ENCODE measurements at regions not wholly inside any gene's neighbourhood (a gene's known extent, or its start where the extent isn't known, plus 50 kb on each side); places are given as distances from the start of the nearest gene placed in this dataset.
"Not testable (repeated sequence)": the region's sequence is repeated elsewhere in the genome, so short reads cannot be mapped to it uniquely, and the experiment has no call there.

DNA sequence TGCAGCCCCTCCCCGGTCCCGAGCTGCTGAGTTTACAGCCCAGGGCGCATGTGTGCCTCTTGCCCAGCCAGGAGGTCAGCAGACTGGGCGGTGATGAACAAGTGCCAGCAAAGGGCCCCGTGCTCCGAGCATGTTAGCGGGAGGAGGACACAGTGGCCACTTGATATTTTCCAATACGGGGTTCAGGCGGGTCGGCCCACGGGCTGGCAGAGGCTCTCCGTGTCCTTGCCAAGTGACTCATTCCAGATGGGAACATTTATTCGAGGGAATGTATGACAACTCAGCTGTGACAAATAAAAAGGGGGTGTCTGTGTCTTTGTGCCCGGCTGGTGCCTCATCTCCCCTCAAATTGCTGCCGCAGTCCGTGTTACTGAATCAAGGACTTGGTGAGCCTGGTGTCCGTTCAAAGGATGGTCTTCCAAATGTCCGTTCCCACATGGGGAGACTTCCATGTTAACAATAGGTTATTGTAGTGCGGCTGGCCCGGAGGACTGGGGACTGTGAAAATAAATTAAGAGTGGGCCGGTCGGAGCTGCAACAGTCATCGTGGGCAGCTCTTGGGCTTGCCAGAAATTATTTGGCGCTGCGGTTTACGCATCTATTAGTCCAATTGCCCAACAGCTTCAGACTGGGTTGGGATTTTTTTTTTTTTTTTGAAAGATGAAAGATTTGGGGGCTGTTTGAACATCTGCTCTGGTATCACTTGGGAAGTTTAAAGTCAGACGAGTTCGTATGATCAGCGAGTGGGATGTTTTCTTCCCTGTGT lies 174.0 kb upstream of the CIBAR2 start:
- no peak overlapping the region for H3K4me3 Mint-ChIP-seq
- ATAC-seq (ENCODE audit: low read depth in 2 of 2) (no peak), DNase-seq (no peak)
- H3K36me3 Mint-ChIP-seq, result no peaks in the 10 kb centered on the region
- peaks cover 0 to 23% (median 7%) of the 10 kb centered on the region in 3 donors for H3K27me3 Mint-ChIP-seq
- no peaks in the 10 kb centered on the region for H3K9me3 Mint-ChIP-seq
- no peaks in the 10 kb centered on the region for H3K4me1 Mint-ChIP-seq
- H3K27ac Mint-ChIP-seq, result no peak overlapping the region

DNA sequence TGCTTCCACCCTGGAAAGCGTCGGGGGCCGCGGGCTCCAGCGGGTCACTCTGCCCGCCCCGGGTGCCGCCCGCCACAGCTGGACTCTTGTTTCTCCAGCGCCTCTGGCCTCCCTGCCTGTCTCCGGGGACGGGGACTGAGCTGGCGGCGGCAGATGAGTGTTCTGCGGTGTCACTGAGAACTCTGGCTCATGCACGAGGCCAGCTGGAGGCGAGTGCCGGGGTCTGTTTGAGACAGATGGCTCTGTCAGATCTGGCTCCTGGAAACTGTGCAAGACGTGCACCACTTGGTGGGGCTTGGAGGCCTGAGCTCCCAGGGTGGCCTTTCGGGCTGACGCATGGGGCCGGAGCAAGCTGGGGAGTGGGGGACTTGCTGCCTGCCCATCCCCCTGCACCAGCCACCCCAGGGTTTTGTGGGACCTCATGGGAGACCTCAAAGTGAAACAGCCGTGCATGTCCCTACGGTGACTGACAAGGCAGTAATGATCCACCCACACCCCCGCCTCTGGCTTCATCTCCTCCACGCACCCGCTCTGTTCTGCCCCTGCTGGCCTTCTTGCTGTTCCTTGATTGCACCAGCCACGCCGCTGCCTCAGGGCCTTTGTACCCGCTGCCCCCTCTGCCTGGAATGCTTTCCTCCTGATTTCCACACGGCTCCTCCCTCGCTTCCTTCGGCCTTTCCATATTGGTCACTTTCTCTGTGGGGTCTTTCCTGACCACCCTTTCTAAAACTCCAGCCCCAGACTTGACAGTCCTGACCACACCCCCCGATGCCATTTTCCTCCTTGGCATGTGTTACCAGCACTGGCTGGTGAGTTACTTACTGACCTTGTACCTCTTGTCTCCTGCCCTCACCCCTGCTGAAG lies 174.9 kb upstream of the CIBAR2 start:
- Mint-ChIP-seq H3K27me3 (peaks cover 0 to 23% (median 7%) of the 10 kb centered on the region in 3 donors), H3K4me1 (no peaks in the 10 kb centered on the region), H3K4me3 (no peak overlapping the region), H3K9me3 (no peaks in the 10 kb centered on the region), H3K27ac (peak overlapping the region in 1 of 6 donors; percentile 47), H3K36me3 (no peaks in the 10 kb centered on the region)
- ATAC-seq (ENCODE audit: low read depth in 2 of 2) (no peak), DNase-seq (no peak)

DNA sequence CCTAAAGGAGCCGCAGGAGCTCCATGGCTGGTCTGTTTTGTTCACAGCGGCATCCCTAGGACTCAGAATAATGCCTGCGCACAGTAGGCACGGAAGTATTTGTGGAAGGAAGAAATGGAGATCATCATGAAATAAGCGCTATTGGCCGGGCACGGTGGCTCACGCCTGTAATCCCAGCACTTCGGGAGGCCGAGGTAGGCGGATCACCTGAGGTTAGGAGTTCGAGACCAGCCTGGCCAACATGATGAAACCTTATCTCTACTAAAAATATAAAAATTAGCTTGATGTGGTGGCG lies 175.5 kb upstream of the CIBAR2 start:
- not testable (repeated sequence) for H3K4me3 Mint-ChIP-seq; H3K36me3 Mint-ChIP-seq; ATAC-seq (ENCODE audit: low read depth in 2 of 2); DNase-seq; H3K9me3 Mint-ChIP-seq; H3K4me1 Mint-ChIP-seq; H3K27ac Mint-ChIP-seq
- peaks cover 0 to 23% (median 7%) of the 10 kb centered on the region in 3 donors for H3K27me3 Mint-ChIP-seq

DNA sequence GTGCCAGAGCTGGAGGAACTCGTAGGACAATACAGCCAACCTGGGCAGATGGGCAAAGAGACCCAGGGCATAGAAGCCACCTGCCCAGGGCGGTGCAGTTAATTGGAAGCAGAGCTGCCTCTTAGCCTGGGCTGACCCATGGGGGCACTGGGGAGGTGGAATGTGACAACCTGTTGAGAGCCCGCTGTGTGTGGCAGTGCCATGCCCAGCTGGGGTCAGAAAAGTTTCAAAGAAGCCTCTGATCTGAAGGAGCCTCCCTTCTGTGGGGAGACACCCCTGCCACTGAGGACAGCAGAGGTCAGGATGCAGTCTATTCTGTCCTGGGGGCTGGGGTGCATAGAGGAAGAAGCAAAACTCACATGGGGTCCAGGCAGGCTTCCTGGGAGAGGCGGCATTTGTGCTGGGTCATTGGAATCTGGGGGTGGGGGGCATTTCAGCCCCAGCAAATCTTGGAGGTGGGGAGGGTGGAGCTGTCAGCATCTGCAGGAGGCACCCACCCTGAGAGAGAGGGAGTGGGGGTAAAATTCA lies 176.1 kb upstream of the CIBAR2 start:
- DNase-seq, result no peak
- Mint-ChIP-seq H3K4me3 (no peak overlapping the region), H3K27ac (peak overlapping the region in 1 of 6 donors; percentile 27), H3K9me3 (no peaks in the 10 kb centered on the region), H3K36me3 (no peaks in the 10 kb centered on the region), H3K27me3 (peaks cover 0 to 23% (median 7%) of the 10 kb centered on the region in 3 donors), H3K4me1 (no peaks in the 10 kb centered on the region)
- no peak for ATAC-seq (ENCODE audit: low read depth in 2 of 2)

DNA sequence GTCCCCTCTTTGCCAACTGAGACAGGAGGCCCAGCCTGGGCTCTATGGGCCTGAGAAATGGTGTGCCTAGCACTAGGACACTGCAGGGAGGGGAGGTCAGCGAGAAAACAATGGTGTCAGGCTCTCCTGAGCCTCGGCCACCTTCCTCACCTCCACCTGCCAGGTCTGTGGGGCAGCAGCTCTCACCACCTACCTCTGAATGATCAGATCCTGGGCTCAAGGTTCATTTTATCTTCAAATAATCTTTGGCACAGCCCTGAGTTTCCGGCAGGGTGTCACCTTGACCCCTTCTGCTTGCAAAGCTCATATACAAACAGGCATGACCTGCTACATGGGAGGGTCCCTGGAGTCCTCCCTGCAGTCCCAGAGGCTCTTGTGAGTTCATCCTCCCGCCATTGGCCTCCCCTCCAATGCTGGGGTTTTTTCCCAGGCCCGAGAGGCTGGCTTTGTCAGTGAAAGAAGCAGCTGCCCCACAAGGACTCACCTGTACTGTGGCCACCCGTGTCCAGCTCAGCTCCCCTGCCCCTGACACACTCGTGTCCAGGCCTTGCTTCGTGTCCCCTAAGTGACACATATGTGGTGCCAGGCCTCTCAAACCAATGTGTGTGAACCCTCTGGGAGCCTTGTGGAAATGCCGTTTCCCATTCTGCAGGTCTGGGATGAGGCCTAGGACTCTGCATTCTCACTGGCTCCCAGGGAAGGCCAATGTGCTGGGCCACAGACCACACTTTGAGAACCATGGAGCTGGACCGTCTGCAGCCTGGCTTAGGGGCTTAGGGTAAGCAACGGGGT lies 176.8 kb upstream of the CIBAR2 start:
- DNase-seq (no peak), ATAC-seq (ENCODE audit: low read depth in 2 of 2) (no peak)
- no peaks in the 10 kb centered on the region for H3K36me3 Mint-ChIP-seq
- H3K4me1 Mint-ChIP-seq, result no peaks in the 10 kb centered on the region
- H3K4me3 Mint-ChIP-seq, result peak overlapping the region in 1 of 8 donors; percentile 47
- H3K27ac Mint-ChIP-seq, result peak overlapping the region in 2 of 6 donors; percentile 10 to 41
- H3K9me3 Mint-ChIP-seq, result no peaks in the 10 kb centered on the region
- H3K27me3 Mint-ChIP-seq, result peaks cover 0 to 23% (median 7%) of the 10 kb centered on the region in 3 donors

DNA sequence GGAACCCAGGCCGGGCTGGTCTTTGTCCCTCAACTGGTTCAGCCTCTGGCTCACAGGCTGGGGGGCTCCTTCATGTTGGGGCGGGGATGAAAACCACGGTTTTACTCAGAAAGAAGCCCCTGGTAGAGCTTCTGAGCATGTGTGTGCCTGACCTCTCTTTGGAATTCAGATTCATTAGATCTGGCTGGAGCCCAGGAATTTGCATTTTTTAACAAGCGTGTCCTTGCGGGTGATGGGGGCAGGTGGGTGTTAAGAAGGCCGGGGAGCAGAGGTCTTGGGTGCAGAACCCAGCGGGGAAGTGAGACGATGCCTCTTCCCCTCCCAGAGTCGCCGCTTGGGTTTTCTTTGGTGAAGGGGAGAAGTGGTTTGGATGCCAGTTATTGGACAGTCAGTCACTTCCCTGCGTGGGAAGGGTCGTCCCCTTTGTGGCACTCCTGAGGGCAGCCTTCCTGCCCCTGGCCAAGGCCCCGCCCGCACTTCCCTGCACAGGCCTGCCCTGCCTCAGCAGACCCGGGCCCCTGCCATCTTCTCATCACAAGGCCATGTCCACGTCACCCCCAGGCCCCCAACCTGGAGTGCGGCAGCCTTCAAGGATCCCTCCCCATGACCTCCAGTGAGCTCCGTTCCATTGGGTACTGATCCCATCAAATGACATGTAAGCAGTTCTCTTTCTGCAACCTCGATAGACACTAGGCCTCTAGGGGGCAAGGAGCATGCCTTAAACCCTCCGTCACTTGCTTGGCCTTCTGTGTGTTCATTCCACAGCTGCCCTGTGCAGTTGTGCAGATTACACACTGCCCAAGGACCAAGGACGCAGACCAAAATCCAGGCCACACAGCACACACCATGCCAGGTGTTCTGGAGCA lies 177.7 kb upstream of the CIBAR2 start:
- Mint-ChIP-seq H3K27me3 (peaks cover 0 to 17% (median 7%) of the 10 kb centered on the region in 3 donors), H3K27ac (peak overlapping the region in 1 of 6 donors; percentile 10), H3K4me3 (no peak overlapping the region), H3K36me3 (no peaks in the 10 kb centered on the region), H3K9me3 (no peaks in the 10 kb centered on the region), H3K4me1 (no peaks in the 10 kb centered on the region)
- ATAC-seq (ENCODE audit: low read depth in 2 of 2) (no peak), DNase-seq (no peak)

DNA sequence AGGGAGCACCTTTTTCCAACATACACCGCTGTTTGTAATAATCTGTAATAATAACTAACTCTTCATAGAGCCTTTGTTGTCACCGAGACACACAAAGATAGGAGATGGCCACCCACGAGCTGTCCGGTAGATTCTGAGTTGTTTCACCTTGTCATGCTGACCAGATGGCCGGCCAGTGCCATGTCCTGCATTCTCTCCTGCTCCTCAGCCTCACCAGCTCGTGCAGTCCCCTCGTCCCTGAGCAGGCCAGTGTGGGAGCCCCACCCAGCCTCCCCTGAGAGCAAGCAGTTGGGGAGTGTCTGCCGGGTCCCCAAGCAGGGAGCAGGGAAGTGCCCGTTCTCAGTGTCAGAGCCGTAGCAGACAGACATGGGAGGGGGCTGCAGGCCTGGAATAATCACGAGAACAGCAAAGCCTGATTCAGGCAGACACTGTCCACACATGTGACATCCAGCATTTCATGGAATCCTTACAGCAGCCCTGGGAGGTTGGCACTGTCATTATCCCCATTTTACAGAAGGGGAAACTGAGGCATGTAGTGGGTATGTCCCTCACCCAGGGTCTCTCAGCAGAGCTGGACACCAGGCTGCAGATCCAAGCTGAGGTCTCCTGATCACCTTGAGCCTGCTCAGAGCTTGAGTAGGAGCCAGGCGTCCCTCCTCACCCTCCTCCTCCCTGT lies 178.5 kb upstream of the CIBAR2 start:
- no peaks in the 10 kb centered on the region for H3K4me1 Mint-ChIP-seq
- ATAC-seq (ENCODE audit: low read depth in 2 of 2) (no peak), DNase-seq (no peak)
- H3K9me3 Mint-ChIP-seq, result no peaks in the 10 kb centered on the region
- no peak overlapping the region for H3K4me3 Mint-ChIP-seq
- H3K27me3 Mint-ChIP-seq, result peaks cover 0 to 16% (median 7%) of the 10 kb centered on the region in 3 donors
- H3K27ac Mint-ChIP-seq, result peak overlapping the region in 1 of 6 donors; percentile 6
- H3K36me3 Mint-ChIP-seq, result no peaks in the 10 kb centered on the region

DNA sequence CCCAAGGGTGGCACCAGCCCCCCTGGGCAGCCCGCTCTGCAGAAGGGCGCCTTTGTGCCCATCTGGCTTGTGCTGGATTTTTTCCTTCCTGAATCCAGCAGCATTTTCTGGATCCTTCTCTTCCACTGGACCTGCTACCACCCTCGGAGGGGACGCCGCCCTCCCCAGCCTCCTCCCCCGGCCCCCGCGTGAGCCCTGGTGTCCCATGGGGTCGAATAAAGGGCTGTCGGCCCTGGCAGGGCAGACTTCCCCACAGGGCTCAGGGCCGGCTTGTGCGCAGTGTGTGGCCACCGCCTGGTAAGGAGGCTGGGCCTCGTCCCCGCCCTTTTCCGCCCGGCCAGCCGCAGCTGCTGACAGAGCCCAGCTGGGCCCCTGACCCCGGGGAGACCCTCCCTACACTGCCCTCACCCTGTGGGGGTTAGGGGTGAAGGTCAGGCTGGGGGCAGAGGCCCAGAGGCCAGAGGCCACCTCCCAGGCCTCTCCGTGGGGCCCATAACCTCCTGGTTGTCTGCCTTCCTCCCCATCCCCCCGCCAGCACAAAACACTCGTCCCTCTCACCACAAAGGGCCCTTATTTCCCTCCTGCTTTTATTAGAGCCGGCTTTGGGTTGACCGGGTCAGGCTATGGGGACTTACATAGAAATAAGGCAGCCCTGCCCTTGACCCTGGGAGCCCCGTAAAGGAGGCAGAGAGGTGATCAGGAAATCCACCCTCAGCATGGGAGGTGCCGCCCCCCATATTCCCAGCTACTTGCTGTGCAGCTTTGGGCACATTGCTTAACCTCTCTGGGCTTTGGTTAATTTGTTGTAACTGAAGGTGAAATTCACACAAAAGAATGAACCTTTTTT lies 179.3 kb upstream of the CIBAR2 start:
- H3K4me3 Mint-ChIP-seq, result no peak overlapping the region

DNA sequence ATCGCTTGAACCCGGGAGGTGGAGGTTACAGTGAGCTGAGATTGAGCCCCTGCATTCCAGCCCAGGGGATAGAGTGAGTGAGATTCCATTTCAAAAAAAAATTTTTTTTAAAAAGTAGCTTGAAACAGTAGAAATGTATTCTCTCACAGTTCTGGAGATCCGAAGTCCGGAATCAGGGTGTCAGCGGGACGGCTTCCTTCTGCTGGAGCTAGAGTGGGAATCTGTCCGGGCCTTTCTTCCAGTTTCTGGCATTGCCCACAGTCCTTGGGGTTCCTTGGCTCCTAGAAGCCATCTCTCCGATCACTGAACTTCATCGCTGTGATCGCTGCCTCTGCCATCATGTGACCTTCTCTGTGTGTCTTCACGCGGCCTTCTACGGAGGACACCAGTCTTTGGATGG lies 181.2 kb upstream of the CIBAR2 start:
- Mint-ChIP-seq H3K27me3 (peaks cover 4 to 10% (median 9%) of the 10 kb centered on the region in 3 donors), H3K36me3 (no peaks in the 10 kb centered on the region), H3K4me1 (peaks cover 0 to 8% (median 3%) of the 10 kb centered on the region in 3 donors), H3K4me3 (no peak overlapping the region), H3K9me3 (no peaks in the 10 kb centered on the region), H3K27ac (no peak overlapping the region)
- DNase-seq, result no peak
- no peak for ATAC-seq (ENCODE audit: low read depth in 2 of 2)

More for the DNA sequence above, 179.3 kb upstream of the CIBAR2 start:
- H3K4me1 Mint-ChIP-seq, result peaks cover 0 to under 1% (median 0%) of the 10 kb centered on the region in 3 donors
- DNase-seq (no peak), ATAC-seq (ENCODE audit: low read depth in 2 of 2) (peak in 1 of 2 donors; percentile 21)
- peaks cover 0 to 11% (median 11%) of the 10 kb centered on the region in 3 donors for H3K27me3 Mint-ChIP-seq
- H3K27ac Mint-ChIP-seq, result no peak overlapping the region
- H3K9me3 Mint-ChIP-seq, result no peaks in the 10 kb centered on the region
- H3K36me3 Mint-ChIP-seq, result no peaks in the 10 kb centered on the region

DNA sequence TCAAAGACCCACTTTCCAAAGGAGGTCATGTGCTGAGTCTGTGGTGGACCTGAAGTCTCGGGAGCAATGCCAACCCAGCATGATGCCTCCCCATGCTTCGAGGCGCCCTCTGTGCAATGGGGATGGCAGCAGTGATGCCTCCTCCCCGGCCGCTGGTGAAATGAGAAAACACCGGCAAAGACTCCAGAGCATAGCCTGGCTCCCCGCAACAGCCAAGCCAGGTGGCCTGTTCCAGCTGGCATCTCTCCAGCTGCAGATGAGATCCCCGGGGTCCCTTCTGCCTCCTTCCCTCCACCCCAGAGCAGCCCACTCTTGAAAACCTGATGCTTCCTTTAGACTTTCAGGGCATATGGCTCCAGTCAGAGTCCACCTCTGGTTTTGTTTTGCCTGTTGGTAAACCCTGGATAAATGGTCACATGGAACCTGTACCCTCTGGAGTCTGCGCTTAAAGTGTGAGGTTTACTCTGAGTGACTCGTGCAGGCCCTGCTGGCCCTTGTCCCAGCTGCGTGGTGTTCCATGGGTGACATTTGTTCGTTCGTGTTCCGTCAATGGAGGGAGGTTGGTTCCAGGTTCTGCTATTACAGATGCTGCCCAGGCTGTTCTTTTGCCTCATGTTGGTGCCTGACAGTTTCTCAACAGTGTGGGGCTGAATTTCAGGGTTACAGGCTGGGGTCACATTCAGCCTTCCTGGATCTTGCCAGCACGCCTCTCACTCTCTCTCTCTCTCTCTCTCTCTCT lies 181.8 kb upstream of the CIBAR2 start:
- DNase-seq, result no peak
- Mint-ChIP-seq H3K4me1 (peaks cover 0 to 8% (median 3%) of the 10 kb centered on the region in 3 donors), H3K36me3 (no peaks in the 10 kb centered on the region), H3K4me3 (no peak overlapping the region), H3K9me3 (no peaks in the 10 kb centered on the region), H3K27ac (no peak overlapping the region), H3K27me3 (peaks cover 4 to 10% (median 9%) of the 10 kb centered on the region in 3 donors)
- ATAC-seq (ENCODE audit: low read depth in 2 of 2), result no peak

Data from naive B cell (primary cell).